B cell (primary cell): ENCODE measurements at regions not wholly inside any gene's neighbourhood (a gene's known extent, or its start where the extent isn't known, plus 50 kb on each side); places are given as distances from the start of the nearest gene placed in this dataset.

Source experiments
- EZH2 ChIP-seq: IDR thresholded peaks from 2 replicates; pipeline ENCODE4 v1.6.1; 2012; ENCODE audit warnings: borderline replicate concordance, low read depth, mild to moderate bottlenecking, moderate library complexity, low read length; ENCODE audit not compliant: insufficient read depth, poor library complexity, severe bottlenecking
- TF ChIP-seq, protein P1 (sequence below): fragments of 200-600 bp; IDR thresholded peaks from one replicate; pipeline ENCODE4 v1.8.0; 2022; ENCODE audit warnings: antibody characterized with exemption, mild to moderate bottlenecking

DNA sequence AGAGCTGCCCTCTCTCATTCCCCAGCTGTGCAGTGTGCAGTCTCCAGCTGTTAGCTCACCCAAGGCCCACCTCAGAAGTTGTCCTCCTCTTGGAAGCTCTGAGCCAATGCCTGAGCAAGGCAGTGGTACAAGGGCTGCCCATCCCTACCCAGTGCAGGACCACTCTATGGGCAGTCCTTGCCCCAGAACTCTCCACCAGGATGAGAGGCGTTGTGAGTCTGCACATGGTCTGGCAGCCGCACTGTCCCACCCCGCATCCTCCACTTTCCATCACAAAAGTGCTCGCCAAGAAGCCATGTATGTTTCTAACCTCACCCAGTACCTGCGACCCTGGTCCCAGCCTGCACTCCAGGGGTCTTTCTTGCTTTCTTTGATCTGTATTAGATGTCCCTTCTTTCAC is 175.1 kb upstream of the PMEPA1 start:
- TF ChIP-seq, protein P1, sequence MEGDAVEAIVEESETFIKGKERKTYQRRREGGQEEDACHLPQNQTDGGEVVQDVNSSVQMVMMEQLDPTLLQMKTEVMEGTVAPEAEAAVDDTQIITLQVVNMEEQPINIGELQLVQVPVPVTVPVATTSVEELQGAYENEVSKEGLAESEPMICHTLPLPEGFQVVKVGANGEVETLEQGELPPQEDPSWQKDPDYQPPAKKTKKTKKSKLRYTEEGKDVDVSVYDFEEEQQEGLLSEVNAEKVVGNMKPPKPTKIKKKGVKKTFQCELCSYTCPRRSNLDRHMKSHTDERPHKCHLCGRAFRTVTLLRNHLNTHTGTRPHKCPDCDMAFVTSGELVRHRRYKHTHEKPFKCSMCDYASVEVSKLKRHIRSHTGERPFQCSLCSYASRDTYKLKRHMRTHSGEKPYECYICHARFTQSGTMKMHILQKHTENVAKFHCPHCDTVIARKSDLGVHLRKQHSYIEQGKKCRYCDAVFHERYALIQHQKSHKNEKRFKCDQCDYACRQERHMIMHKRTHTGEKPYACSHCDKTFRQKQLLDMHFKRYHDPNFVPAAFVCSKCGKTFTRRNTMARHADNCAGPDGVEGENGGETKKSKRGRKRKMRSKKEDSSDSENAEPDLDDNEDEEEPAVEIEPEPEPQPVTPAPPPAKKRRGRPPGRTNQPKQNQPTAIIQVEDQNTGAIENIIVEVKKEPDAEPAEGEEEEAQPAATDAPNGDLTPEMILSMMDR, result no peak
- TF ChIP-seq EZH2, result no peak
